IMR-90 (cell line): ENCODE measurements at regions not wholly inside any gene's neighbourhood (a gene's known extent, or its start where the extent isn't known, plus 50 kb on each side); places are given as distances from the start of the nearest gene placed in this dataset.
"Not testable (repeated sequence)": the region's sequence is repeated elsewhere in the genome, so short reads cannot be mapped to it uniquely, and the experiment has no call there.

Experiments
- ATAC-seq: fragments of 200-7000 bp; cut with Tn5 transposase; 2 replicates; pipeline ENCODE4 v1.9.1; 2020; ENCODE audit warnings: low read depth, mild to moderate bottlenecking, moderate library complexity
- BruUV-seq: library from RNA; stranded (reverse); fragments of 400-500 nt; replicated peaks from 2 replicates; lab custom pipeline; 2021; lab: Mats Ljungman, UMichigan
- CTCF ChIA-PET: fragments of 300-600 bp; formaldehyde crosslinking; extraction: SDS; loops from one replicate; lab custom pipeline; 2021; ENCODE audit warnings: antibody characterized with exemption; lab: Yijun Ruan, JAX
- POLR2A ChIA-PET: fragments of 300-600 bp; sonication (Branson Sonifier 250); formaldehyde crosslinking; loops from one replicate; lab custom pipeline; 2022; ENCODE audit warnings: antibody characterized with exemption; ENCODE audit not compliant: unreplicated experiment; lab: Charles Lee
- DNase-seq: peaks from one replicate; pipeline ENCODE4 v3.0.0; 2013
- H2AFZ ChIP-seq: replicated peaks from 2 replicates; pipeline ENCODE3; 2013; ENCODE audit warnings: low read length, mild to moderate bottlenecking; ENCODE audit not compliant: poor library complexity
- H2AK5ac ChIP-seq: 2 replicates; pipeline ENCODE4 v1.6.1; 2013; ENCODE audit warnings: low read depth, low read length, inconsistent platforms
- H2AK9ac ChIP-seq: replicated peaks from 2 replicates; pipeline ENCODE3; 2013; ENCODE audit warnings: mild to moderate bottlenecking, low read depth, low read length, moderate library complexity; ENCODE audit not compliant: poor library complexity
- H2BK120ac ChIP-seq: 2 replicates; pipeline ENCODE4 v1.6.1; 2013; ENCODE audit warnings: low read depth, low read length, inconsistent platforms
- H2BK15ac ChIP-seq: 3 replicates; pipeline ENCODE4 v1.6.1; 2013; ENCODE audit warnings: low read depth, low read length, inconsistent platforms
- H2BK20ac ChIP-seq: 2 replicates; pipeline ENCODE4 v1.6.1; 2013; ENCODE audit warnings: low read depth, mild to moderate bottlenecking, inconsistent platforms, low read length, moderate library complexity
- H2BK5ac ChIP-seq: 2 replicates; pipeline ENCODE4 v1.6.1; 2013; ENCODE audit warnings: mild to moderate bottlenecking, low read depth, low read length, inconsistent platforms; ENCODE audit not compliant: poor library complexity, severe bottlenecking
- H3K14ac ChIP-seq: replicated peaks from 2 replicates; pipeline ENCODE4 v1.6.1; 2013; ENCODE audit warnings: low read depth, low read length, inconsistent platforms
- H3K18ac ChIP-seq: 2 replicates; pipeline ENCODE4 v1.6.1; 2013; ENCODE audit warnings: low read depth, low read length, control low read depth
- H3K23ac ChIP-seq: 2 replicates; pipeline ENCODE4 v1.6.1; 2013; ENCODE audit warnings: low read depth, low read length, inconsistent platforms
- H3K27ac ChIP-seq: 2 replicates; pipeline ENCODE4 v1.5.1; 2013; ENCODE audit warnings: mild to moderate bottlenecking, control low read depth, low read length; ENCODE audit not compliant: insufficient read depth
- H3K27me3 ChIP-seq: 2 replicates; pipeline ENCODE4 v1.6.1; 2013; ENCODE audit warnings: low read length; ENCODE audit not compliant: control insufficient read depth, insufficient read depth
- H3K36me3 ChIP-seq: 2 replicates; pipeline ENCODE4 v1.6.1; 2013; ENCODE audit warnings: low read length, mixed read lengths; ENCODE audit not compliant: control insufficient read depth, insufficient read depth
- H3K4ac ChIP-seq: 2 replicates; pipeline ENCODE4 v1.6.1; 2013; ENCODE audit warnings: low read depth, low read length, inconsistent platforms
- H3K4me1 ChIP-seq: 2 replicates; pipeline ENCODE4 v1.6.1; 2013; ENCODE audit warnings: low read length, mixed read lengths; ENCODE audit not compliant: control insufficient read depth, insufficient read depth
- H3K4me2 ChIP-seq: 2 replicates; pipeline ENCODE4 v1.6.1; 2013; ENCODE audit warnings: low read depth, mild to moderate bottlenecking, control low read depth, low read length, moderate library complexity
- H3K4me3 ChIP-seq: 2 replicates; pipeline ENCODE4 v1.5.1; 2013; ENCODE audit warnings: low read depth, mild to moderate bottlenecking, control low read depth, low read length, moderate library complexity; ENCODE audit not compliant: insufficient read depth
- H3K56ac ChIP-seq: 2 replicates; pipeline ENCODE4 v1.6.1; 2013; ENCODE audit warnings: low read length, inconsistent platforms; ENCODE audit not compliant: insufficient read depth; ENCODE audit errors: extremely low read depth
- H3K79me1 ChIP-seq, 2 experiments: 2 replicates each; pipeline ENCODE4 v1.6.1; 2013; ENCODE audit warnings: low read length in 2 of 2, inconsistent platforms in 1 of 2, low read depth in 1 of 2
- H3K9ac ChIP-seq: 2 replicates; pipeline ENCODE4 v1.6.1; 2013; ENCODE audit warnings: low read depth, low read length, control low read depth
- H3K9me1 ChIP-seq: 2 replicates; pipeline ENCODE4 v1.6.1; 2013; ENCODE audit warnings: low read length, inconsistent platforms; ENCODE audit not compliant: insufficient read depth
- H3K9me3 ChIP-seq: 2 replicates; pipeline ENCODE4 v1.6.1; 2013; ENCODE audit warnings: low read length; ENCODE audit not compliant: control insufficient read depth, insufficient read depth
- H4K20me1 ChIP-seq: 2 replicates; pipeline ENCODE4 v1.6.1; 2013; ENCODE audit warnings: low read length, inconsistent platforms; ENCODE audit not compliant: insufficient read depth
- H4K5ac ChIP-seq: 2 replicates; pipeline ENCODE4 v1.6.1; 2013; ENCODE audit warnings: mild to moderate bottlenecking, low read depth, low read length, control low read depth
- H4K8ac ChIP-seq, 2 experiments: 2 replicates each; pipeline ENCODE4 v1.6.1; 2013; ENCODE audit warnings: low read depth in 2 of 2, low read length in 2 of 2, control low read depth in 1 of 2, inconsistent platforms in 1 of 2
- H4K91ac ChIP-seq: 2 replicates; pipeline ENCODE4 v1.6.1; 2013; ENCODE audit warnings: low read depth, low read length, inconsistent platforms; ENCODE audit not compliant: insufficient read depth
- BHLHE40 ChIP-seq: fragments of 150-350 bp; IDR thresholded peaks from 2 replicates; pipeline ENCODE4 v1.6.1; 2016; ENCODE audit warnings: mild to moderate bottlenecking, low read depth, low read length
- CHD1 ChIP-seq: IDR thresholded peaks from 2 replicates; pipeline ENCODE4 v1.6.1; 2012; ENCODE audit warnings: low read depth, low read length, improper control_type of control experiment
- MXI1 ChIP-seq: IDR thresholded peaks from 2 replicates; pipeline ENCODE4 v1.6.1; 2012; ENCODE audit warnings: low read depth, mild to moderate bottlenecking, low read length, moderate library complexity, borderline replicate concordance
- POLR2A ChIP-seq: IDR thresholded peaks from 2 replicates; pipeline ENCODE4 v1.6.1; 2012; ENCODE audit warnings: mild to moderate bottlenecking, low read depth, low read length
- SMC3 ChIP-seq: fragments of 150-350 bp; IDR thresholded peaks from 2 replicates; pipeline ENCODE4 v1.6.1; 2016; ENCODE audit warnings: low read depth, mild to moderate bottlenecking, antibody characterized with exemption, low read length, moderate library complexity
- USF2 ChIP-seq: fragments of 150-350 bp; IDR thresholded peaks from 2 replicates; pipeline ENCODE4 v1.6.1; 2017; ENCODE audit warnings: mild to moderate bottlenecking, antibody characterized with exemption, low read length, low read depth
- WGBS, 2 experiments: methylation state at CpG; one replicate each; pipeline versions ENCODE4 v1.1.5 to v1.1.7; 2013; ENCODE audit warnings: missing lambda C conversion rate in 2 of 2; ENCODE audit not compliant: insufficient read length in 1 of 2; ENCODE audit errors: extremely low coverage in 2 of 2; 5-methylcytosine and 5-hydroxymethylcytosine counted together
- dilution Hi-C: fragments of 300-500 bp; cut with HindIII; formaldehyde crosslinking; loops from one replicate; pipeline ENCODE4 v1.14.3; 2018; ENCODE audit warnings: low sequenced_read_pairs; ENCODE audit not compliant: unreplicated experiment
- in situ Hi-C: fragments of 300-500 bp; cut with MboI; formaldehyde crosslinking; loops from 3 replicates; pipeline ENCODE4 v1.14.3; 2019; ENCODE audit warnings: low sequenced_read_pairs, inconsistent platforms, mixed read lengths
- intact Hi-C: fragments of 100-400 bp; cut with micrococcal nuclease; formaldehyde crosslinking; loops from 2 replicates; pipeline ENCODE4 v1.10.0; 2022

DNA sequence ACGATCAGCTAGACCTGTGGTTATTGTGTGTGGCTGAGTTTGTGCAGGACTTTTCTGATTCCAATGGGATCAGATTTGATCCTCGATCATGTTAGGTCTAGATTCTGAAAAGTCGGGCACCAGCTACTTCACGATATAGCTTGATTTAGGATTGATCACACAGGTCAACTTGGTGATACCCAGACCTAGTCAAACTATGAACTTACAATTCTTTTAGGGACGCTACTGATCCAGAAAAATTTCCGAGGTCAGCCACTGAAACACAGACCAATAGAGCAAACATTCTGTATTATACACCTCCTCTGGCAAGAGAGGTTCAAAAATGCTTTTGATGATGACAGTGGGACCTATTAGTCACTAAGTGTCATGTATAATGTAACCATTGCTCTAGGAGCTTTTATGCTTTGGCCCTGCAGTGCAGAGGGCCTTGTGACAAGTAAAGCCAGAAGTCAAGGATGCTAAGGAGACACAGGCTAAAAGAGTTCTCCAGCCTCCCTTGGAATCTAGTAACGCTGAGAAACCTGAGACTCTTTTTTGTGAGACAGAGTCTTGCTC lies 115.6 kb upstream of the MB21D2 start:
- ATAC-seq, result no peak
- Histone ChIP-seq H2BK15ac (no peak overlapping the region), H2AFZ (no peak overlapping the region), H4K5ac (no peak overlapping the region), H2BK5ac (no peak overlapping the region), H4K8ac (no peak overlapping the region), H3K36me3 (no peaks in the 10 kb centered on the region), H3K79me1 (no peaks in the 10 kb centered on the region), H4K20me1 (no peaks in the 10 kb centered on the region), H2AK9ac (no peak overlapping the region), H3K9ac (no peak overlapping the region), H2AK5ac (no peak overlapping the region), H3K56ac (no peak overlapping the region), H3K14ac (no peak overlapping the region), H2BK20ac (no peak overlapping the region), H3K4me3 (no peak overlapping the region), H3K23ac (no peak overlapping the region), H3K4me2 (no peak overlapping the region), H3K9me1 (no peaks in the 10 kb centered on the region), H3K4me1 (no peaks in the 10 kb centered on the region), H3K4ac (no peak overlapping the region), H3K27me3 (peaks cover 6% of the 10 kb centered on the region), H4K91ac (no peak overlapping the region), H3K18ac (no peak overlapping the region), H3K27ac (no peak overlapping the region), H2BK120ac (no peak overlapping the region), H3K9me3 (no peaks in the 10 kb centered on the region)
- intact Hi-C loops (no loop called here), dilution Hi-C loops (no loop called here), in situ Hi-C loops (loop anchor here (25.0 kb wide), 1 partner anchor 471 kb away; no protein-coding TSS in a partner anchor)
- TF ChIP-seq USF2 (no peak), MXI1 (no peak), SMC3 (no peak), POLR2A (no peak), CHD1 (no peak), BHLHE40 (no peak)
- 82% methylated on average over 3 of the region's 7 CpGs; no CpG with 5 or more reads in 1 of the 2 experiments for WGBS, 2 experiments
- ChIA-PET POLR2A (no interaction called here), CTCF (interaction anchor here (0.9 kb wide), 1 partner anchor 217 kb away, joined by 4 read pairs; no protein-coding TSS in a partner anchor)
- no TSS peak for BruUV-seq
- DNase-seq, result no peak

DNA sequence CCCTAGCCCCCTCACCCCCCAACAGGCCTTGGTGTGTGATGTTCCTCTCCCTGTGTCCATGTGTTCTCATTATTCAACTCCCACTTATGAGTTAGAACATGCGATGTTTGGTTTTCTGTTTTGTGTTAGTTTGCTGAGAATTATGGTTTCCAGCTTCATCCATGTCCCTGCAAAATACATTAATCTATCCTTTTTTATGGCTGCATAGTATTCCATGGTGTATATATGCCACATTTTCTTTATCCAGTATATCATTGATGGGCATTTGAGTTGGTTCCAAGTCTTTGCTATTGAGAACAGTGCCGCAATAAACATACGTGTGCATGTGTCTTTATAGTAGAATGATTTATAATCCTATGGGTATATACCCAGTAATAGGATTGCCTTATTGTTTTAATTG lies 120.2 kb upstream of the MB21D2 start:
- H2AK5ac ChIP-seq, BruUV-seq, H3K56ac ChIP-seq, H2BK15ac ChIP-seq, H3K4me2 ChIP-seq, H3K9me1 ChIP-seq, dilution Hi-C loops, H3K27me3 ChIP-seq, H3K18ac ChIP-seq, H4K8ac ChIP-seq, H3K27ac ChIP-seq, H3K4me3 ChIP-seq, H4K91ac ChIP-seq, ATAC-seq, intact Hi-C loops, H3K79me1 ChIP-seq, DNase-seq, H3K14ac ChIP-seq, H2BK5ac ChIP-seq, H3K23ac ChIP-seq, H3K9ac ChIP-seq, H3K4me1 ChIP-seq, H3K36me3 ChIP-seq, H2BK20ac ChIP-seq, H4K5ac ChIP-seq, POLR2A ChIA-PET, H2AFZ ChIP-seq, H2BK120ac ChIP-seq, H3K9me3 ChIP-seq, H2AK9ac ChIP-seq, H4K20me1 ChIP-seq, H3K4ac ChIP-seq: not testable (repeated sequence)
- in situ Hi-C loops, result loop anchor here (25.0 kb wide), 1 partner anchor 476 kb away; no protein-coding TSS in a partner anchor
- CTCF ChIA-PET, result interaction anchor here (1.2 to 1.9 kb wide), 2 partner anchors 221 to 225 kb away, joined by 5 to 7 read pairs; no protein-coding TSS in a partner anchor
- no CpG with 5 or more reads among the region's 3 CpGs for WGBS, 2 experiments
